Suppressor macrophage treated with lipopolysaccharide for 1 hour (primary cell): ENCODE measurements at regions not wholly inside any gene's neighbourhood (a gene's known extent, or its start where the extent isn't known, plus 50 kb on each side); places are given as distances from the start of the nearest gene placed in this dataset.
"Not testable (repeated sequence)": the region's sequence is repeated elsewhere in the genome, so short reads cannot be mapped to it uniquely, and the experiment has no call there.

ENCODE experiments used
- DNase-seq, 3 donors: peaks; one replicate each; pipeline ENCODE4 v3.0.0-alpha.2; 2020 to 2022

GRCh38 chr17:72566671-72567484, 446.1 kb downstream of the SOX9 start:
- DNase-seq, result no peak

DNA sequence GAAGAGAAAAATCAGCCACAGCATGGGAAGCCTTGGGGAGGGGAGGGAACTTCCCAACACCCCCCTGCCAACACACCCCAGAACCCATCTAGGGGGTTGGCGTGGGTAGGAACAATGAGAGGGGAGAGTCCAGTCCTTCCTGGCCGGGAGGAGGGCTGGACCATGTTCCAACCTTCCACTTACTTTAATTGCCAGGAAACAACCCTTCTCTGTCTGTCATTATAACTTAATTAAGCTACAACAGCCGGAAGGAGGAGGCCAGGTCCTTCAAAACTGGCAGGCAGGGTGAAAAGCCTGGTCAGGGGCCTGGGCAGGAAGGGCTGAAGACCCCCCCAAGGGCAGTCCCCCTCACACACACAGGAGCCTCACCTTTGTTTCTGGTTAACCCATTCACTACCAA, 447.0 kb downstream of the SOX9 start:
- no peak for DNase-seq

DNA sequence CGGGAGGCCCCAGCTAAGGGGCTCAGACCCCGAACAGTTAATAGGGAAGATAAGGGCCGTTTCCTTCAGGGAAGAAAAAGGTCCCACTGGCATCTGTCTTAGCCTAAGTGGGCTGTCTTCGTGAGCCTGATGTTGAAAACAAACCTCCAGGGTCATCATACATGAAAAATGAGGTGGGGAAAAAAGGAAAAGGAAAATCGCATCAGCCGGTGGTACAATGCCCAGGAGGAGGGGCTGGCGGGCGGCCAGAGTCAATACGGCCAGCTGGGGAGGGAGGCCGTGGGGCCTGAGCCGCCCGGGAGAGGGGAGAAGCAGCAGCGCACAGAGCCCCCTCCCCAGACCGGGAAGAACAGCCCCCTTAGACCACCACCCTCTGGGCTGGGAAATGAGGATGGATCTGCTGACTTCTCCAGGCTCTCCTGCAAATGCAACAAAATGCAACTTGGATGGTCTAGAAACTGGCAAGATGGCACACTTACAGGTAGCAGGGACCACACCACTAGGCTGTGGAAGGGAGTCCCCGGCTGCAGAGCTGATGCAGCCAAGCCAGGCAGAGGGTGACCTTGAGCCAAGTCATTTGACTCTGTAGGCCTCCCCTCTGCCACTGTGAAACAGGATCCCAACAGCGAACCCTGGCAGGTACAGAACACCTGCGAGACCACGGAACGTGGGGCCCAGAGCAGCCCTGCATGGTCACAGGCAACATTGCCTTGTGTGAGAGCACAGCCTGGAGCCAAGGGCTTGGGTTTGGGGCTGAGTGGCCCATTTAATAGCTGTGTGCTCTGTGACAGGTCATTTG, 448.5 kb downstream of the SOX9 start:
- DNase-seq, result no peak

- DNase-seq, result no peak
These were observed 451.1 kb downstream of the SOX9 start for GRCh38 chr17:72571813-72572396.

DNA sequence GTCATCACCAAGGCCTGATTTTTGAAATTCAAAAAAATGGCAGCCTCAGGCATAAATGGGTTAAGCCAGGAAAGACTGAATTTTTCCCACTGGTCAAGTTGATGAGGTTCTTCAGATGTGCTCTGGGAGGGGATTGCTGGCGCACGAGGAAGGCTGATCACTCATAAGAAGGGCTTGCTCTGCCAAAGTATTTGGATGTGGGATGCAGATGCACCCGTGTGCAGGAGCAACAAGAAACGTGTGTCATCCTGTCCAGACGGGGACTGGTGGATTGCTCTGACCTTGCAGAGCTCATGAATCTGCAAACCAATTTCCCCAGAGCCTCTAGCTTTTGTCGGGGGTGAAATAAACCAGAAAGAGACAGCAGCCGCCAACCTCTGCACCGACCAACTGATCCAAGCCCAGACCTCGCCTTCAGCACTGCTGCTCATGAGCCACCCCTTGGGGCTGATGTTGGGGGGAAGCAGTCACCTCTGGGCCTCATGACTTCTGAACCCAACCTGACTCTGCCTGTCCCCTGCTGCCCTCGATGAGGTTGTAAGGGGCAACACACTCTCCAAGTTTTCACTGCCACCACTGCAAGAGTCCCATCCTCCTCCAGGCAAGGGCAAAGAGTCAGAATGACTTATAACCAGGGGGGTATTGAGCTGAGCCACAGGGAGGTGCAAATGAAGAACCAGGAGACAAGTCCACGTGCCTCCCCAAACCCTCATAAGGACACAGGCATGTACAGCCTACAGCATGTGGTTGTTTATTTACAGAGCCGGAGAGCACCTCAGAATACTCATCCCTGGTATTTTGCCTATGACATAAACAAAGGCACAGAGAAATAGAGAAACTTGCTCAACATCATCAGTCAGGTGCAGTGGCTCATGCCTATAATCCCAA, 452.0 kb downstream of the SOX9 start:
- no peak for DNase-seq

DNA sequence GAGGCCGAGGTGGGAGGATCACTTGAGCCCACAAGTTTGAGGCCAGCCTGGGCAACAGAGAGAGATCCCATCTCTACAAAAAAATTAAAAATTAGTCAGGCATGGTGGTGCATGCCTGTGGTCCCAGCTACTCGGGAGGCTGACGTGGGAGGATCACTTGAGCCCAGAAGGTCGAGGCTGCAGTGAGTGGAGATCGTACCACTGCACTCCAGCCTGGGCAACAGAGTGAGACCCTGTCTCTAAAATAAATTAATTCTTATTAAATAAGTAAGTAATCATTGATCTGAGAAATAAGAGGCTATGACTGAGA, 452.6 kb downstream of the SOX9 start:
- not testable (repeated sequence) for DNase-seq

DNA sequence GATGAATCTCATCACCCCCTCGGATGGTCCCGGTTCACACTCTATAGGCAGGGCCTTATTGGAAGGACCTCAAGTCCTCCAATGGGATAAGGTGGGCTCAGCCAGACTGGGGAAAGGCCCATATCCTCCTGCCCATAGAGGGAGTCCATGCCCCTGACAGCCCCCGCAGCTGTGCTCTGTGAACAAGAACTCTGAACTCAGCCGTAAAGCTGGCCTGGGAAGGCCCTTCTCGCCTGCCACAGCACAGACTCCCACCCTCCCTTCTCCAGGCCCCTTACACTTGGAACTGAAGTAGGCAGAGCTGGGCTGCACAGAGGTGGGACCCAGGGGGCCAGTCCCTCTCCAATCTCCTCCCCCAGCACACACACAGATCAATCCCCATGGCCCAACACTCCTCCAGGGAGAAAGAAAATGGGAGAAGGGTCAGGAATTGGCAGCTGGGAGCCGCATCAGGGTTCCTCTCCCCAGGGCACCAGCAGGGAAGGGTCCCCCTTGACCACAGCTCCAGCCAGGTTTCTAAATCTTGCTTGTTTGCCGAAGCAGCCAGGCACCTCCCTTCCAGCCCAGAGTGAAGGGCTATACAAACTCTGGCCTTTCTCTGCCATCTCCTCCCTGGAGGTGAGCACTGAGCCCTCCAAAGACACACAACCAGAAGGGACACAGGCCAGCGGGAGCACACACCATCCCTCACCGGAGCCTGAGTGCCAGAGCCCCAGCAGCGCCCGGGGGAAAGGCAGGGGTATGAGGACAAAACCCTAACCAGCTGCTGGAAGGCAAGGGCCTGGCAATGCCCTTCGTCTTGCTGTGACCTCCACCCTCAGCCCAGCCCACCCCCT, 454.1 kb downstream of the SOX9 start:
- DNase-seq, result no peak

GRCh38 chr17:72575542-72576233, 454.9 kb downstream of the SOX9 start:
- no peak for DNase-seq

GRCh38 chr17:72576289-72576759, 455.5 kb downstream of the SOX9 start:
- DNase-seq, result no peak

GRCh38 chr17:72578817-72579470, 458.1 kb downstream of the SOX9 start:
- DNase-seq, result no peak

GRCh38 chr17:72579990-72580320, 459.1 kb downstream of the SOX9 start:
- DNase-seq, result no peak

GRCh38 chr17:72580321-72581127, 459.7 kb downstream of the SOX9 start:
- DNase-seq, result no peak

- no peak for DNase-seq
These were observed 466.3 kb downstream of the SOX9 start for GRCh38 chr17:72587156-72587555.

DNA sequence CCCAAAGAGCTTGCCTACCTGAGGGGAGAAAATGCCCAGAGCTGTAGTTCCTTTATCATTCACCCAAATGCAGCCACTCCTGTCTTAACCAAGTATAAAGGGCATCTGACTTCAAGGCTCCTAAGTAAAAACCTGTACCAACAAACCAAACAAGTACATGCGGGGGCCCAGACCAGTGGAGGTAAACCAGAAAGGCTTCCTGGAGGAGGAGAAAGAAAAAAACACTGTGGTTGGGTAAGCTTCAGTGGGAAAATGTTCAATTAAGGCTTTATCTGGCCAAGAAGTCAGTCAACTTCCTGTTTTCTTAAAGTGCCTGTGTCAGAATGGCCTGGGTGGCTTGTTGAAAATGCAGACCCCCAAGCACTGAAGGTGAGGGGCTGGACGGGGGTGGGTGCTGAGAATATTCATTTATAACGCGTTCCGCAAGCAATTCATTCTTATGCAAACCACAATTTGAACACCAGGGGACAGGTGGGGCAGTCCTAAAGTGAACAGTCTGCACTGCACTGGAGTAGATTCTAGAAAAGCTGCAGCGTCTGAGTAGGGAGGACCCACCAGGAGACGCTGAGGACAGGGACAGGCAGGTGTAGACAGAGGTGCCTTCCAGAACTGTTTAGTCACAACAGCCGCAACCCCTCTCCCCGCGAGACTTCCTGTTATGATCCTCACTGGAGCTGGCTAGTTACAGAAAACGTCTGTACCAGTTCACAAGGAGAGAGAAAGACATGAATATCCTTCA, 467.1 kb downstream of the SOX9 start:
- peak in 1 of 3 donors; percentile 25 for DNase-seq

GRCh38 chr17:72588561-72588960, 467.7 kb downstream of the SOX9 start:
- DNase-seq, result no peak

GRCh38 chr17:72588961-72589360, 468.1 kb downstream of the SOX9 start:
- no peak for DNase-seq

DNA sequence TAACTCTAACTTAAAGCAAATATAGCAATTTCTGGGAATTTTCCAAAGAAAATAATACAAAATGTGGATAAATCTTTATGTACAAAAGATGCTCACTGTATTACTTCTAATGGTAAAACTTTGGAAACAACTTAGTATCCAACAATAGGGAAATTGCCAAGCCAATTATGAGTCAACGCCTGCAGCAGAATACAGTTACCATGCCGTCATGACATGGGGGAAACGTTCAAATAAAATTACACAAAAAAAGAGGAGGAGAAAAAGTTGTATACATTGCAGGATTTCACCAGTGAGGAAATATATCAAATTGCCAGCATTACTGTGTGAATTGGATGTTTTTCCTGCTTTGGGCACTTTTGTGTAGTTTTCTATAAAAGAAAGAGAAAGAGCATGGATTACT, 469.6 kb downstream of the SOX9 start:
- DNase-seq, result no peak

DNA sequence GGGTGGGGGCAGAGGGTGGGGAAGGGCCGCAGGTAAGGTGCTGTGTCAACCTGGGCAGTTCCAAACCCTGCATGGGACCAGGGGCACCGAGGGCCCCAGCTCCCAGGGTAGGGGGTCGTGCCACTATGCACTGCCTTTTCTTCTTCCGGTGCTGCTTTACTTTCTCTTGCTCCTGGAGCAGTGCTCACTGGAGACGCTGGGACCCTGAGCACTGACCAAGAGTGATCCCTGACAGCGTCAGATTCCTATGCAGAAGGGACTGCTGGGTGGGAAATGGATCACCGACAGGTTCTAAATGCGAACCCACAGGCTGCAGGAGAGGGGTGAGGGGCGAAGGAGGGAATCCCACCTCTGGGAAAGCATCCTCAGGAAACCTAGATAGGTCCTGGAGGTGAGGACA, 470.1 kb downstream of the SOX9 start:
- DNase-seq, result no peak
